Neural cell (in vitro differentiated cells): ENCODE measurements at regions not wholly inside any gene's neighbourhood (a gene's known extent, or its start where the extent isn't known, plus 50 kb on each side); places are given as distances from the start of the nearest gene placed in this dataset.

Source experiments
- H2AFZ ChIP-seq: fragments of 200-600, 300-800 bp; sonication (generic), shearing (Covaris generic); 2 replicates; pipeline ENCODE4 v1.6.0; 2014; ENCODE audit warnings: low read depth, mild to moderate bottlenecking, antibody characterized with exemption, low read length, moderate library complexity
- H3F3A ChIP-seq: fragments of 200-600 bp; shearing (Covaris generic); 2 replicates; pipeline ENCODE4 v1.6.1; 2016; ENCODE audit warnings: mild to moderate bottlenecking, moderate library complexity, mixed read lengths, antibody characterized with exemption, low read length; ENCODE audit not compliant: insufficient read depth, poor library complexity, severe bottlenecking
- H3K27ac ChIP-seq: fragments of 200-600, 300-800 bp; sonication (generic), shearing (Covaris generic); 2 replicates; pipeline ENCODE4 v1.5.1; 2014; ENCODE audit warnings: mild to moderate bottlenecking, low read length, moderate library complexity
- H3K27me3 ChIP-seq: fragments of 300-800, 200-600 bp; sonication (generic), shearing (Covaris generic); 2 replicates; pipeline ENCODE4 v1.6.0; 2014; ENCODE audit warnings: mild to moderate bottlenecking, low read depth, low read length, moderate library complexity; ENCODE audit not compliant: insufficient read depth
- H3K36me3 ChIP-seq: fragments of 300-800, 200-600 bp; sonication (generic), shearing (Covaris generic); 2 replicates; pipeline ENCODE4 v1.5.1; 2014; ENCODE audit warnings: mild to moderate bottlenecking, antibody characterized with exemption, low read length, moderate library complexity; ENCODE audit not compliant: insufficient read depth
- H3K4me2 ChIP-seq: fragments of 300-800, 200-600 bp; sonication (generic), shearing (Covaris generic); 2 replicates; pipeline ENCODE4 v1.6.0; 2014; ENCODE audit warnings: mild to moderate bottlenecking, low read length
- H3K4me3 ChIP-seq: fragments of 300-800, 200-600 bp; sonication (generic), shearing (Covaris generic); 2 replicates; pipeline ENCODE4 v1.5.1; 2014; ENCODE audit warnings: mild to moderate bottlenecking, low read length, moderate library complexity
- H3K79me2 ChIP-seq: fragments of 200-600 bp; shearing (Covaris generic); replicated peaks from 2 replicates; pipeline ENCODE4 v1.6.0; 2014; ENCODE audit warnings: mild to moderate bottlenecking, low read length, moderate library complexity; ENCODE audit not compliant: insufficient read depth
- H3K9ac ChIP-seq: fragments of 300-800, 200-600 bp; sonication (generic), shearing (Covaris generic); 2 replicates; pipeline ENCODE4 v1.6.1; 2016; ENCODE audit warnings: mild to moderate bottlenecking, low read length, mixed read lengths
- H3K9me2 ChIP-seq: fragments of 200-600 bp; shearing (Covaris generic); 2 replicates; pipeline ENCODE4 v1.6.1; 2016; ENCODE audit warnings: mild to moderate bottlenecking, low read length, mixed read lengths; ENCODE audit not compliant: insufficient read depth
- H3K9me3 ChIP-seq: fragments of 200-600, 300-800 bp; sonication (generic), shearing (Covaris generic); 2 replicates; pipeline ENCODE4 v1.6.1; 2016; ENCODE audit warnings: mild to moderate bottlenecking, mixed run types, low read length, moderate library complexity, mixed read lengths
- H4K20me1 ChIP-seq: fragments of 200-600 bp; shearing (Covaris generic); 2 replicates; pipeline ENCODE4 v1.6.1; 2016; ENCODE audit warnings: mild to moderate bottlenecking, mixed run types; ENCODE audit not compliant: insufficient read depth
- CTCF ChIP-seq: fragments of 450-650 bp; IDR thresholded peaks from 2 replicates; pipeline ENCODE4 v1.5.1; 2014; ENCODE audit warnings: antibody characterized with exemption, mild to moderate bottlenecking, moderate library complexity; ENCODE audit not compliant: poor library complexity, severe bottlenecking
- EP300 ChIP-seq: fragments of 450-650 bp; conservative IDR thresholded peaks from 2 replicates; pipeline ENCODE4 v1.6.1; 2014; ENCODE audit warnings: antibody characterized with exemption, mild to moderate bottlenecking, moderate library complexity; ENCODE audit not compliant: poor library complexity, severe bottlenecking
- EZH2 ChIP-seq: fragments of 200-600, 300-800 bp; shearing (Covaris generic), sonication (generic); IDR thresholded peaks from 2 replicates; pipeline ENCODE4 v1.6.1; 2014; ENCODE audit warnings: antibody characterized with exemption, low read length, borderline replicate concordance, mild to moderate bottlenecking; ENCODE audit not compliant: insufficient read depth, poor library complexity, severe bottlenecking
- MXI1 ChIP-seq: fragments of 450-650 bp; conservative IDR thresholded peaks from 2 replicates; pipeline ENCODE4 v1.6.1; 2014; ENCODE audit warnings: antibody characterized with exemption, mild to moderate bottlenecking; ENCODE audit not compliant: poor library complexity, severe bottlenecking
- POLR2AphosphoS5 ChIP-seq: IDR thresholded peaks from 2 replicates; pipeline ENCODE4 v1.6.1; 2012
- RAD21 ChIP-seq: fragments of 450-650 bp; conservative IDR thresholded peaks from 2 replicates; pipeline ENCODE4 v1.6.1; 2014; ENCODE audit warnings: antibody characterized with exemption, mild to moderate bottlenecking, moderate library complexity
- REST ChIP-seq: IDR thresholded peaks from 2 replicates; pipeline ENCODE4 v1.6.1; 2012; ENCODE audit warnings: borderline replicate concordance
- SMC3 ChIP-seq: fragments of 450-650 bp; conservative IDR thresholded peaks from 2 replicates; pipeline ENCODE4 v1.6.1; 2014; ENCODE audit warnings: antibody characterized with exemption, mild to moderate bottlenecking, moderate library complexity; ENCODE audit not compliant: poor library complexity
- TAF1 ChIP-seq: IDR thresholded peaks from 2 replicates; pipeline ENCODE4 v1.6.1; 2012; ENCODE audit warnings: low read depth

GRCh38 chr13:31631746-31632145 lies 107.6 kb upstream of the RXFP2 start:
- H3K36me3 ChIP-seq = no peaks in the 10 kb centered on the region
- TF ChIP-seq REST (no peak), MXI1 (no peak)
- no peaks in the 10 kb centered on the region for H4K20me1 ChIP-seq
- no peaks in the 10 kb centered on the region for H3K9me2 ChIP-seq
- no peak overlapping the region for H3K9ac ChIP-seq
- H2AFZ ChIP-seq = no peak overlapping the region
- no peaks in the 10 kb centered on the region for H3K79me2 ChIP-seq
- H3F3A ChIP-seq = no peaks in the 10 kb centered on the region
- no peak overlapping the region for H3K27ac ChIP-seq
- H3K4me2 ChIP-seq = no peak overlapping the region
- no peaks in the 10 kb centered on the region for H3K9me3 ChIP-seq
- no peak overlapping the region for H3K4me3 ChIP-seq
- H3K27me3 ChIP-seq = no peaks in the 10 kb centered on the region

- H3K27me3 ChIP-seq = no peaks in the 10 kb centered on the region
- H3K4me2 ChIP-seq = no peak overlapping the region
- H3F3A ChIP-seq = no peaks in the 10 kb centered on the region
- H3K4me3 ChIP-seq = no peak overlapping the region
- no peaks in the 10 kb centered on the region for H3K9me3 ChIP-seq
- H3K79me2 ChIP-seq = no peaks in the 10 kb centered on the region
- H3K9me2 ChIP-seq = no peaks in the 10 kb centered on the region
- no peak overlapping the region for H2AFZ ChIP-seq
- no peak overlapping the region for H3K9ac ChIP-seq
- no peaks in the 10 kb centered on the region for H3K36me3 ChIP-seq
- H4K20me1 ChIP-seq = no peaks in the 10 kb centered on the region
- no peak overlapping the region for H3K27ac ChIP-seq
- TF ChIP-seq SMC3 (no peak), POLR2AphosphoS5 (no peak), CTCF (no peak), TAF1 (no peak), EZH2 (no peak), MXI1 (no peak), RAD21 (no peak), REST (no peak), EP300 (no peak)
Measured at GRCh38 chr13:31638577-31638976, 100.7 kb upstream of the RXFP2 start.
